Endodermal cell (in vitro differentiated cells): ENCODE measurements at regions not wholly inside any gene's neighbourhood (a gene's known extent, or its start where the extent isn't known, plus 50 kb on each side); places are given as distances from the start of the nearest gene placed in this dataset.

Source experiments
- DNase-seq: peaks from one replicate; pipeline ENCODE4 v3.0.0-alpha.2; 2017
- H3K27ac ChIP-seq: 2 replicates; pipeline ENCODE4 v1.5.1; 2013; ENCODE audit warnings: mild to moderate bottlenecking, low read depth, low read length, moderate library complexity
- H3K27me3 ChIP-seq: 2 replicates; pipeline ENCODE4 v1.6.1; 2013; ENCODE audit warnings: mild to moderate bottlenecking, low read length, moderate library complexity; ENCODE audit not compliant: insufficient read depth, control insufficient read depth, poor library complexity, severe bottlenecking
- H3K36me3 ChIP-seq: 2 replicates; pipeline ENCODE4 v1.7.0; 2013; ENCODE audit warnings: mild to moderate bottlenecking, low read length, moderate library complexity; ENCODE audit not compliant: control insufficient read depth, insufficient read depth
- H3K4me1 ChIP-seq: one replicate; pipeline ENCODE4 v1.7.0; 2013; ENCODE audit warnings: low read length; ENCODE audit not compliant: control insufficient read depth, insufficient read depth
- H3K4me3 ChIP-seq: 2 replicates; pipeline ENCODE4 v1.5.1; 2013; ENCODE audit warnings: mild to moderate bottlenecking, low read length, moderate library complexity
- H3K9ac ChIP-seq: 2 replicates; pipeline ENCODE4 v1.6.1; 2013; ENCODE audit warnings: mild to moderate bottlenecking, low read length, moderate library complexity; ENCODE audit not compliant: poor library complexity, severe bottlenecking; ENCODE audit errors: extremely low read depth
- H3K9me3 ChIP-seq: 2 replicates; pipeline ENCODE4 v1.6.1; 2013; ENCODE audit warnings: mild to moderate bottlenecking, low read length, moderate library complexity; ENCODE audit not compliant: control insufficient read depth
- H3K27ac Mint-ChIP-seq: 2 replicates; pipeline ENCODE4 v1.8.0; 2020; ENCODE audit warnings: mixed read lengths
- H3K27me3 Mint-ChIP-seq: 2 replicates; pipeline ENCODE4 v1.8.0; 2021; ENCODE audit warnings: mild to moderate bottlenecking, mixed read lengths; ENCODE audit not compliant: insufficient read depth
- H3K36me3 Mint-ChIP-seq: 2 replicates; pipeline ENCODE4 v1.8.0; 2020; ENCODE audit warnings: low read depth, mixed read lengths
- H3K4me1 Mint-ChIP-seq: 2 replicates; pipeline ENCODE4 v1.8.0; 2020; ENCODE audit warnings: mixed read lengths
- H3K4me3 Mint-ChIP-seq: 2 replicates; pipeline ENCODE4 v1.8.0; 2020; ENCODE audit warnings: mild to moderate bottlenecking, moderate library complexity, mixed read lengths
- H3K9me3 Mint-ChIP-seq: 2 replicates; pipeline ENCODE4 v1.8.0; 2020; ENCODE audit warnings: mild to moderate bottlenecking, mixed read lengths
- CTCF ChIP-seq: fragments of 200-600 bp; sonication (generic); conservative IDR thresholded peaks from 2 replicates; pipeline ENCODE4 v1.5.0; 2021; ENCODE audit warnings: antibody characterized with exemption, mild to moderate bottlenecking
- WGBS, 2 experiments: methylation state at CpG; one replicate each; pipeline versions ENCODE4 v1.1.5 to v1.1.7; 2013; ENCODE audit warnings: missing lambda C conversion rate in 2 of 2, mixed read lengths in 1 of 2; ENCODE audit not compliant: insufficient coverage in 1 of 2, insufficient read length in 1 of 2; 5-methylcytosine and 5-hydroxymethylcytosine counted together

DNA sequence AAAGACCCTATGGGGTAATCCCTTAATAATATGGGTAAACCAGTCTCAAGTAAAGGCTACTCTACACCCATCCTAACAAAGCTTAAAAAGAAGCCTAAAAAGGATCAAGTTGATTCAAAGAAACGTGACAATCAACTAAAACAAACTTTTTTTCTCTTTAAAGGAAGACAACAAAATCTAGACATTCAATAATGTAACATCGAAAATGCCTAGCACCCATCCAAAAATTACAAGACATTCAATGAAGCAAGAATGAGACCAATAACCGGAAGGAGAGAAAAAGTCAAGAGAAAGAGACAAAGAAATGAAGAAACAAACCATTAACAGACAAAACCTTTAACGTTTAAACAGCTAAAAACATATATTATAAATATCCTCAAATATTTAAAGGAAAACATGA is 143.8 kb upstream of the VASH1 start:
- peaks cover 5% of the 10 kb centered on the region for H3K4me1 Mint-ChIP-seq
- TF ChIP-seq CTCF: no peak
- H3K27ac ChIP-seq: no peak overlapping the region

GRCh38 chr14:76636602-76637001 is 124.7 kb upstream of the VASH1 start:
- peaks cover 8% of the 10 kb centered on the region for H3K9me3 ChIP-seq
- H3K27me3 ChIP-seq: no peaks in the 10 kb centered on the region
- Mint-ChIP-seq H3K27me3 (no peaks in the 10 kb centered on the region), H3K36me3 (peaks cover 2% of the 10 kb centered on the region), H3K4me1 (peaks cover 3% of the 10 kb centered on the region), H3K9me3 (peaks cover 9% of the 10 kb centered on the region), H3K4me3 (no peak overlapping the region), H3K27ac (no peak overlapping the region)
- H3K36me3 ChIP-seq: no peaks in the 10 kb centered on the region
- no peak overlapping the region for H3K4me3 ChIP-seq
- DNase-seq: no peak
- H3K4me1 ChIP-seq: peaks cover 4% of the 10 kb centered on the region
- H3K9ac ChIP-seq: no peak overlapping the region
- no peak overlapping the region for H3K27ac ChIP-seq
- TF ChIP-seq CTCF: no peak

More for the DNA sequence above, 143.8 kb upstream of the VASH1 start:
- no peak for DNase-seq
- no peaks in the 10 kb centered on the region for H3K4me1 ChIP-seq
- H3K9me3 Mint-ChIP-seq: peaks cover 17% of the 10 kb centered on the region
- H3K36me3 Mint-ChIP-seq: no peaks in the 10 kb centered on the region
- H3K9me3 ChIP-seq: peaks cover 22% of the 10 kb centered on the region
- no peaks in the 10 kb centered on the region for H3K36me3 ChIP-seq
- H3K27me3 ChIP-seq: no peaks in the 10 kb centered on the region
- peaks cover 2% of the 10 kb centered on the region for H3K27me3 Mint-ChIP-seq
- H3K27ac Mint-ChIP-seq: no peak overlapping the region
- WGBS, 2 experiments: 92% methylated on average over 3 of the region's 4 CpGs; no CpG with 5 or more reads in 1 of the 2 experiments
- H3K9ac ChIP-seq: no peak overlapping the region
- no peak overlapping the region for H3K4me3 ChIP-seq
- H3K4me3 Mint-ChIP-seq: no peak overlapping the region

GRCh38 chr14:76638841-76639240 is 122.4 kb upstream of the VASH1 start:
- H3K4me1 Mint-ChIP-seq: peaks cover 3% of the 10 kb centered on the region
- WGBS, 2 experiments: 92 to 97% methylated on average over 1 to 3 of the region's 3 CpGs
- H3K36me3 Mint-ChIP-seq: peaks cover 2% of the 10 kb centered on the region
- no peak overlapping the region for H3K27ac ChIP-seq
- H3K27me3 Mint-ChIP-seq: no peaks in the 10 kb centered on the region
- no peaks in the 10 kb centered on the region for H3K36me3 ChIP-seq
- H3K27ac Mint-ChIP-seq: no peak overlapping the region
- no peak for TF ChIP-seq CTCF
- H3K9ac ChIP-seq: no peak overlapping the region
- H3K4me3 ChIP-seq: no peak overlapping the region
- peaks cover 8% of the 10 kb centered on the region for H3K9me3 ChIP-seq
- no peak overlapping the region for H3K4me3 Mint-ChIP-seq
- H3K9me3 Mint-ChIP-seq: peaks cover 9% of the 10 kb centered on the region
- H3K4me1 ChIP-seq: peaks cover 4% of the 10 kb centered on the region
- H3K27me3 ChIP-seq: no peaks in the 10 kb centered on the region
- no peak for DNase-seq
